ENCODE measurements at regions not wholly inside any gene's neighbourhood (a gene's known extent, or its start where the extent isn't known, plus 50 kb on each side); places are given as distances from the start of the nearest gene placed in this dataset.

- no peaks in the 10 kb centered on the region for H3K9me3 ChIP-seq (ENCODE audit: control insufficient read depth, insufficient read depth, low read length)
- H3K9ac ChIP-seq (ENCODE audit: low read depth, low read length): no peak overlapping the region
- peaks cover 13% of the 10 kb centered on the region for H3K4me1 ChIP-seq (ENCODE audit: insufficient read depth, low read length)
- H3K36me3 ChIP-seq (ENCODE audit: insufficient read depth, low read length): no peaks in the 10 kb centered on the region
These were observed 87.9 kb upstream of the PDE1C start for GRCh38 chr7:32158076-32158475.

DNA sequence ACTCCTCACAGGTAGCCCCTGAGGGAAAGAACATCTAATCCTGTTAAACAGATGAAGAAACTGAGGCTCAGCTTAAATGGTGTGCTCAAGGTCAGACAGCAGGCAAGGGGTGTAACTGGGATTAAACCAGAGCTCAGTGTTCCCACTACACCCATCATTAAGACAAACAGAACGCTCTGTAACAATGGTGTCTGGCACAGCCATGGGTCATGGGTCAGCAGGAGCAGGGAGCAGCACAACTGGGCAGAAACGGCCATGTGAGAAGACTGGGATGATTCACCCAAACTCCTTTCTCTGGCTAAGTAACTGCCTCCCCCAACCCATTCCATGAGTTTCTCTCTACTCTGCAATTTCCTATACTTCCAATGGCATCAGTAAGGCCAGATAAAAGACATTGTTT, 85.5 kb upstream of the PDE1C start:
- Histone ChIP-seq H3K9ac (ENCODE audit: low read depth, low read length) (no peak overlapping the region), H3K36me3 (ENCODE audit: insufficient read depth, low read length) (no peaks in the 10 kb centered on the region), H3K4me1 (ENCODE audit: insufficient read depth, low read length) (peaks cover 7% of the 10 kb centered on the region), H3K9me3 (ENCODE audit: control insufficient read depth, insufficient read depth, low read length) (no peaks in the 10 kb centered on the region)

- peaks cover 7% of the 10 kb centered on the region for H3K4me1 ChIP-seq (ENCODE audit: insufficient read depth, low read length)
- no peak overlapping the region for H3K9ac ChIP-seq (ENCODE audit: low read depth, low read length)
- H3K9me3 ChIP-seq (ENCODE audit: control insufficient read depth, insufficient read depth, low read length): no peaks in the 10 kb centered on the region
- H3K36me3 ChIP-seq (ENCODE audit: insufficient read depth, low read length): no peaks in the 10 kb centered on the region
These were observed 84.6 kb upstream of the PDE1C start for GRCh38 chr7:32154797-32155196.

GRCh38 chr7:32153006-32153405, 82.8 kb upstream of the PDE1C start:
- Histone ChIP-seq H3K9me3 (ENCODE audit: control insufficient read depth, insufficient read depth, low read length) (no peaks in the 10 kb centered on the region), H3K4me1 (ENCODE audit: insufficient read depth, low read length) (no peaks in the 10 kb centered on the region), H3K36me3 (ENCODE audit: insufficient read depth, low read length) (no peaks in the 10 kb centered on the region), H3K9ac (ENCODE audit: low read depth, low read length) (no peak overlapping the region)

DNA sequence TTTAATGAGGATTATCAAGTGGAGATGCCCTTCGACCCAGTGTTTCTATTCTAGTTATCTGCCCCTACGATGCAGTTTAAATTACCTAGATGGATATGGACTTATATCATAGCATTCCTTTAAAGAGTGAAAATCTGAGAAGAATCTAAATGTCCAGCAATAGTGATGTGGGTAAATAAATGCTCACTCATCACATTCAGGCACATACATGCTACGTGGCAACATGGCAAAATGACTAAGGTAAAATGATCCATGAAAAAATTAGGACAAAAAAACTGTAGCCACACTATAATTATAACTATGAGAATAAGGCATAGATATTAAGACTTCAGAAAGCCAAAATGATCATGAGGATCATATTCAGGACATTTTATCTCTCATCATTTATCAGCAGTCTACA, 82.4 kb upstream of the PDE1C start:
- H3K4me1 ChIP-seq (ENCODE audit: insufficient read depth, low read length): no peaks in the 10 kb centered on the region

GRCh38 chr7:32150589-32150988, 80.4 kb upstream of the PDE1C start:
- H3K4me1 ChIP-seq (ENCODE audit: insufficient read depth, low read length): no peaks in the 10 kb centered on the region
- no peak overlapping the region for H3K9ac ChIP-seq (ENCODE audit: low read depth, low read length)
- H3K9me3 ChIP-seq (ENCODE audit: control insufficient read depth, insufficient read depth, low read length): no peaks in the 10 kb centered on the region
- H3K36me3 ChIP-seq (ENCODE audit: insufficient read depth, low read length): no peaks in the 10 kb centered on the region

More for the DNA sequence above, 82.4 kb upstream of the PDE1C start:
- H3K9ac ChIP-seq (ENCODE audit: low read depth, low read length): no peak overlapping the region
- no peaks in the 10 kb centered on the region for H3K9me3 ChIP-seq (ENCODE audit: control insufficient read depth, insufficient read depth, low read length)
- no peaks in the 10 kb centered on the region for H3K36me3 ChIP-seq (ENCODE audit: insufficient read depth, low read length)

DNA sequence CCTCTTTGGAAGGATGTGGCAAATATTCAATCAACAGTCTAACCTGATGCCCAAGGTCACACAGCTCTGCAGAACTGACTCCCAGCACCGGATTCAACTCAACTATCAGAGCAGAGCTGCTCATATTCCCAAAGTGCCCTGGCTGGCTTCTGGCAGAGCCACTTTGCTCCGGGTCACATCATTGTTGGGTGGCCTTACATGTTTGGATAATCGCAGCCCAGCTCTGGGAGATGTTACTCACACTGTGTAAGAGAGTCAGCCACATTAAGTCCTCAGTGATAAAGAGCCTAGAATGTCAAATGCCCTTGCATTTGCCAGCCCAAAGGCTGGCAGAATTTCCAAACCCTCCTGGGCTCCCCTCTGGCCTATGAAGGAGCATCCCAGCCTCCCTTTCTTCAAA, 79.8 kb upstream of the PDE1C start:
- Histone ChIP-seq H3K9me3 (ENCODE audit: control insufficient read depth, insufficient read depth, low read length) (no peaks in the 10 kb centered on the region), H3K36me3 (ENCODE audit: insufficient read depth, low read length) (no peaks in the 10 kb centered on the region), H3K9ac (ENCODE audit: low read depth, low read length) (no peak overlapping the region), H3K4me1 (ENCODE audit: insufficient read depth, low read length) (no peaks in the 10 kb centered on the region)

GRCh38 chr7:32147546-32148268, 77.5 kb upstream of the PDE1C start:
- Histone ChIP-seq H3K4me1 (ENCODE audit: insufficient read depth, low read length) (no peaks in the 10 kb centered on the region), H3K36me3 (ENCODE audit: insufficient read depth, low read length) (no peaks in the 10 kb centered on the region; the same call in 1 of the 2 replicates), H3K9ac (ENCODE audit: low read depth, low read length) (no peak overlapping the region), H3K9me3 (ENCODE audit: control insufficient read depth, insufficient read depth, low read length) (no peaks in the 10 kb centered on the region)

GRCh38 chr7:32145911-32146310, 75.7 kb upstream of the PDE1C start:
- Histone ChIP-seq H3K36me3 (ENCODE audit: insufficient read depth, low read length) (no peaks in the 10 kb centered on the region; the same call in 1 of the 2 replicates), H3K9me3 (ENCODE audit: control insufficient read depth, insufficient read depth, low read length) (no peaks in the 10 kb centered on the region), H3K9ac (ENCODE audit: low read depth, low read length) (no peak overlapping the region), H3K4me1 (ENCODE audit: insufficient read depth, low read length) (no peaks in the 10 kb centered on the region)

DNA sequence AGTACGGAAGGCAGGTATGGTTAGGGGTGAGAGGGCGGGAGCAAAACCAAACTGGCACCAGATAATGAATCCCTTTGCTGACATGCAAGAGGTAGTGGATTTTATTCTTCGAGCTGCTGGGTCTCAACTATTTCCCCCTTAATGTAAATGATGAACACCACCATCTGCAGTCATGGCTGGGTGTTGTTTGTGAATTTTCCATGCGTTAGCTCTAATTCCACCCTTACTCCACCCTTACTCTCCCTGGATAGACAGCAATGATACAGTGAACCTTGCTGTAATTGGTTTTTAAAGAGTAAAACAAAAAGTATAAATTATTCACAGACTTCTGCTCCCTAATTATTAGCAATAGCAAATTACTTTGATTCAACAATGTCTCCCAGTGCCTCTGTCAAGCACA, 74.5 kb upstream of the PDE1C start:
- Histone ChIP-seq H3K9ac (ENCODE audit: low read depth, low read length) (no peak overlapping the region), H3K9me3 (ENCODE audit: control insufficient read depth, insufficient read depth, low read length) (no peaks in the 10 kb centered on the region), H3K4me1 (ENCODE audit: insufficient read depth, low read length) (no peaks in the 10 kb centered on the region), H3K36me3 (ENCODE audit: insufficient read depth, low read length) (no peaks in the 10 kb centered on the region; the same call in 1 of the 2 replicates)

DNA sequence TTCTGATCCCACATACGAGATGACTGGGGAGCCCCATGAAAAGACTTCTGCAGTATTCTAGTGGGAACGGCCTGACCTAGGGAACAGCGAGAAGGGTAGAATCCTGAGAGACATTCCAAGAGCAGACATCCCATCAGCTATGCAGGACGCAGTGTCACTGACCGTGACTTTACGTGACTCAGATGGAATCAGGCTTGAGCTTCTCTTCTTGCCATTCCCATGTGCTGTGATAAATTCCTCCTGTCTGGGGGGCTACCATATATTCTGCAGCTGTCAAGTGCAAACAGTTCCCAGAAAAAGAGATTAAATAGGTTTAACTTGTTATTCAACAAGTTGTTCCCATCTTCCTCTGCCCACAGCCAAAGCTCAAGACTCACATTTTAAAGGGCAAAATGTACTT, 73.1 kb upstream of the PDE1C start:
- no peaks in the 10 kb centered on the region; the same call in 1 of the 2 replicates for H3K36me3 ChIP-seq (ENCODE audit: insufficient read depth, low read length)
- H3K4me1 ChIP-seq (ENCODE audit: insufficient read depth, low read length): no peaks in the 10 kb centered on the region
- H3K9ac ChIP-seq (ENCODE audit: low read depth, low read length): no peak overlapping the region
- no peaks in the 10 kb centered on the region for H3K9me3 ChIP-seq (ENCODE audit: control insufficient read depth, insufficient read depth, low read length)

- H3K36me3 ChIP-seq (ENCODE audit: insufficient read depth, low read length): no peaks in the 10 kb centered on the region; the same call in 1 of the 2 replicates
- no peaks in the 10 kb centered on the region for H3K4me1 ChIP-seq (ENCODE audit: insufficient read depth, low read length)
- no peaks in the 10 kb centered on the region for H3K9me3 ChIP-seq (ENCODE audit: control insufficient read depth, insufficient read depth, low read length)
- H3K9ac ChIP-seq (ENCODE audit: low read depth, low read length): no peak overlapping the region
These were observed 72.4 kb upstream of the PDE1C start for GRCh38 chr7:32142649-32143048.

GRCh38 chr7:32140210-32140939, 70.2 kb upstream of the PDE1C start:
- no peaks in the 10 kb centered on the region; the same call in 1 of the 2 replicates for H3K36me3 ChIP-seq (ENCODE audit: insufficient read depth, low read length)
- H3K9me3 ChIP-seq (ENCODE audit: control insufficient read depth, insufficient read depth, low read length): no peaks in the 10 kb centered on the region
- no peaks in the 10 kb centered on the region for H3K4me1 ChIP-seq (ENCODE audit: insufficient read depth, low read length)
- no peak overlapping the region for H3K9ac ChIP-seq (ENCODE audit: low read depth, low read length)

DNA sequence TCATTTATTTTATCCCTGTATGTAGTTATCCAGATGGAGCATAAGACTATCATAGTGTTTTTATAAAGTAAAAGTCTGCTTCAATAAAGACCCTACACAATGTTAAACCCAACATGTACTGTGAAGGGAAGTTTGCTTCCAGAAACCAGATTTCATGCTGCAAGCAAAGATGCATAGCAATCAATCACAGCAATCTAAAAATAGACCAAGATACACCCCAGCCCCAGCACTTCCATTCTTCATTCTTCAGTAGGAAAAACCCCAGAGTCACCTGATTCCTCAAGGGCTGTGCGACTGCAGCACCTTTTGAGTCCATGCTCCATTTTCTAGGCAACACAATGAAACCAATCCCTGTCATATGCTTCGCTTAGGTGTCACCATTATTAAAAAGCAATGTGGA, 66.9 kb upstream of the PDE1C start:
- H3K9ac ChIP-seq (ENCODE audit: low read depth, low read length): no peak overlapping the region
- H3K36me3 ChIP-seq (ENCODE audit: insufficient read depth, low read length): no peaks in the 10 kb centered on the region
- H3K4me1 ChIP-seq (ENCODE audit: insufficient read depth, low read length): no peaks in the 10 kb centered on the region
- no peaks in the 10 kb centered on the region; the same call in 1 of the 2 replicates for H3K9me3 ChIP-seq (ENCODE audit: control insufficient read depth, insufficient read depth, low read length)

- no peak overlapping the region for H3K9ac ChIP-seq (ENCODE audit: low read depth, low read length)
These were observed 60.9 kb upstream of the PDE1C start for GRCh38 chr7:32131091-32131490.

More at GRCh38 chr7:32131091-32131490, 60.9 kb upstream of the PDE1C start:
- no peaks in the 10 kb centered on the region; the same call in 1 of the 2 replicates for H3K9me3 ChIP-seq (ENCODE audit: control insufficient read depth, insufficient read depth, low read length)
- no peaks in the 10 kb centered on the region for H3K4me1 ChIP-seq (ENCODE audit: insufficient read depth, low read length)
- H3K36me3 ChIP-seq (ENCODE audit: insufficient read depth, low read length): no peaks in the 10 kb centered on the region
